B cell (primary cell): ENCODE measurements at regions not wholly inside any gene's neighbourhood (a gene's known extent, or its start where the extent isn't known, plus 50 kb on each side); places are given as distances from the start of the nearest gene placed in this dataset.

Experiments
- ATAC-seq: fragments of 200-7000 bp; cut with Tn5 transposase; one replicate; pipeline ENCODE4 v1.10.0; 2021; ENCODE audit warnings: low read depth, mild to moderate bottlenecking, moderate number of reproducible peaks, moderate library complexity
- CTCF ChIA-PET: fragments of 350-600 bp; sonication (Branson Sonifier 250); formaldehyde crosslinking; loops from one replicate; lab custom pipeline; 2021; ENCODE audit warnings: antibody characterized with exemption, inconsistent platforms; lab: Charles Lee
- POLR2A ChIA-PET: fragments of 350-600 bp; sonication (Branson Sonifier 250); formaldehyde crosslinking; loops from one replicate; lab custom pipeline; 2021; ENCODE audit warnings: antibody characterized with exemption; lab: Charles Lee
- DNase-seq: peaks from one replicate; pipeline ENCODE4 v3.0.0; 2013
- H2AFZ ChIP-seq: 2 replicates; pipeline ENCODE4 v1.6.1; 2012; ENCODE audit warnings: mild to moderate bottlenecking, low read depth, low read length; ENCODE audit not compliant: insufficient read depth, poor library complexity, severe bottlenecking
- H3K27ac ChIP-seq, 2 donors: 1 replicate in 1 of 2; 2 replicates in 1 of 2; pipeline ENCODE4 v1.5.1; 2012 to 2013; ENCODE audit warnings: low read length in 2 of 2, mild to moderate bottlenecking in 2 of 2, moderate library complexity in 1 of 2
- H3K27me3 ChIP-seq, 4 experiments: fragments of 200-600 bp in 1 of 4; sonication (generic) in 1 of 4; replicated peaks in 1 of 4; 1 replicate in 2 of 4; 2 replicates in 2 of 4; pipeline versions ENCODE4 v1.6.1 to v1.7.0; 2013 to 2016; ENCODE audit warnings: low read length in 3 of 4, mild to moderate bottlenecking in 2 of 4, mixed read lengths in 1 of 4, moderate library complexity in 1 of 4; ENCODE audit not compliant: insufficient read depth in 4 of 4, control insufficient read depth in 3 of 4; ENCODE audit errors: control extremely low read depth in 1 of 4
- H3K36me3 ChIP-seq, 2 experiments: replicated peaks in 1 of 2; 1 replicate in 1 of 2; 2 replicates in 1 of 2; pipeline versions ENCODE4 v1.6.1 to v1.7.1; 2013; ENCODE audit warnings: low read length in 1 of 2; ENCODE audit not compliant: insufficient read depth in 2 of 2, control insufficient read depth in 1 of 2; ENCODE audit errors: control extremely low read depth in 1 of 2, extremely low read depth in 1 of 2
- H3K4me1 ChIP-seq, 2 donors: fragments of 200-600 bp in 1 of 2; sonication (generic) in 1 of 2; 1 replicate in 1 of 2; 2 replicates in 1 of 2; pipeline versions ENCODE4 v1.5.1 to v1.6.1; 2013 to 2017; ENCODE audit warnings: low read length in 2 of 2; ENCODE audit not compliant: control insufficient read depth in 2 of 2, insufficient read depth in 2 of 2
- H3K4me2 ChIP-seq: replicated peaks from 2 replicates; pipeline ENCODE3; 2012; ENCODE audit warnings: mild to moderate bottlenecking, low read depth, low read length; ENCODE audit not compliant: poor library complexity, severe bottlenecking
- H3K4me3 ChIP-seq, 5 experiments: fragments of 200-600 bp in 1 of 5; sonication (generic) in 1 of 5; 1 replicate in 3 of 5; 2 replicates in 2 of 5; pipeline versions ENCODE4 v1.5.1 to v1.7.0; 2011 to 2016; ENCODE audit warnings: low read length in 4 of 5, mild to moderate bottlenecking in 4 of 5, low read depth in 2 of 5, control low read depth in 1 of 5, moderate library complexity in 1 of 5; ENCODE audit not compliant: insufficient read depth in 1 of 5; ENCODE audit errors: control extremely low read depth in 1 of 5, extremely low read depth in 1 of 5
- H3K79me2 ChIP-seq: fragments of 200-600 bp; sonication (generic); one replicate; pipeline ENCODE4 v1.6.0; 2016; ENCODE audit warnings: low read length; ENCODE audit not compliant: control insufficient read depth, insufficient read depth
- H3K9ac ChIP-seq: fragments of 200-600 bp; sonication (generic); 2 replicates; pipeline ENCODE4 v1.6.1; 2017; ENCODE audit warnings: mild to moderate bottlenecking, low read length, moderate library complexity
- H3K9me3 ChIP-seq, 3 donors: one replicate each; pipeline versions ENCODE4 v1.6.1 to v1.7.1; 2013; ENCODE audit warnings: low read length in 2 of 3; ENCODE audit not compliant: control insufficient read depth in 2 of 3, insufficient read depth in 1 of 3; ENCODE audit errors: control extremely low read depth in 1 of 3
- H4K20me1 ChIP-seq: 2 replicates; pipeline ENCODE4 v1.6.0; 2012; ENCODE audit warnings: mild to moderate bottlenecking, low read length; ENCODE audit not compliant: insufficient read depth, control insufficient read depth, poor library complexity, severe bottlenecking
- H3K27ac Mint-ChIP-seq: one replicate; pipeline ENCODE4 v1.8.0; 2021; ENCODE audit warnings: mixed read lengths
- H3K27me3 Mint-ChIP-seq: one replicate; pipeline ENCODE4 v1.8.0; 2021; ENCODE audit warnings: mixed read lengths
- H3K4me1 Mint-ChIP-seq: one replicate; pipeline ENCODE4 v1.8.0; 2021; ENCODE audit warnings: mixed read lengths
- H3K4me3 Mint-ChIP-seq: one replicate; pipeline ENCODE4 v1.8.0; 2021; ENCODE audit warnings: mixed read lengths
- H3K9me3 Mint-ChIP-seq: one replicate; pipeline ENCODE4 v1.8.0; 2022; ENCODE audit warnings: mixed read lengths; ENCODE audit not compliant: insufficient read depth
- EZH2 ChIP-seq: IDR thresholded peaks from 2 replicates; pipeline ENCODE4 v1.6.1; 2012; ENCODE audit warnings: borderline replicate concordance, low read depth, mild to moderate bottlenecking, moderate library complexity, low read length; ENCODE audit not compliant: insufficient read depth, poor library complexity, severe bottlenecking
- WGBS: methylation state at CpG from one replicate; pipeline ENCODE4 v1.1.5; 2013; ENCODE audit warnings: missing lambda C conversion rate; ENCODE audit not compliant: insufficient coverage; 5-methylcytosine and 5-hydroxymethylcytosine counted together
- intact Hi-C: fragments of 100-400 bp; cut with micrococcal nuclease; formaldehyde crosslinking; loops from one replicate; pipeline ENCODE4 v1.10.0; 2022
- TF ChIP-seq, protein P1 (sequence below): fragments of 200-600 bp; IDR thresholded peaks from one replicate; pipeline ENCODE4 v1.8.0; 2022; ENCODE audit warnings: antibody characterized with exemption, mild to moderate bottlenecking

DNA sequence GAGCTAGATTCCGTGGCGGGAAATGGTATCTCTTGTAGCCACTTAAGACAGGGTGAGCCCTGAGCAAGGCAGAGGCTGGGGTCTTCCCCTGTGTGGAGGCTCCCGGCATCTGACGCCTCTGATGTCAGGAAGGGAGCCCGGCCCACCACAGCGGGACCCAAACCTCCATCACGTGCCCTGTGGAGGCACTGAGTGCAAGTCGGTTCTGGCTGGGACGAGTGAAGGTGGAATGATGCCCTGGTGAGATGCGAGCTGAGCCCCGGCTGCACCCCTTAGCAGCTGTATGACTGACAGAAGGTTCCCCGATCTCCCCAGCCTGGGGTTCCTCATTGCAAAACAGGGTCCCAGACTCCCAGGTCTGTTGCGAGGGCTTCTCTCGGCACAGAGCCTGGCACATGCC lies 187.4 kb upstream of the TNRC6C start:
- ChIA-PET POLR2A (no interaction called here), CTCF (interaction anchor here (0.6 to 7.2 kb wide), 5 partner anchors 229 to 520 kb away, joined by 4 to 149 read pairs (median 5); no protein-coding TSS in a partner anchor)
- Mint-ChIP-seq H3K27me3 (peaks cover 18% of the 10 kb centered on the region), H3K27ac (no peak overlapping the region), H3K4me3 (no peak overlapping the region), H3K4me1 (peaks cover 13% of the 10 kb centered on the region), H3K9me3 (no peaks in the 10 kb centered on the region)
- peaks cover 0 to 4% (median 2%) of the 10 kb centered on the region in 4 experiments for H3K27me3 ChIP-seq
- no peaks in the 10 kb centered on the region for H3K79me2 ChIP-seq
- no peak overlapping the region for H3K27ac ChIP-seq
- H3K36me3 ChIP-seq: no peaks in the 10 kb centered on the region
- peaks cover 0 to 11% of the 10 kb centered on the region in 2 donors for H3K4me1 ChIP-seq
- WGBS: 93% methylated on average over 14 of the region's 14 CpGs
- intact Hi-C loops: loop anchor here (5.0 kb wide), 2 partner anchors 111 to 186 kb away; partner anchors contain the start of gene TNRC6C
- H2AFZ ChIP-seq: no peak overlapping the region
- DNase-seq: no peak
- no peak overlapping the region for H3K9ac ChIP-seq
- no peak overlapping the region for H3K4me3 ChIP-seq
- peaks cover 0 to 4% (median 0%) of the 10 kb centered on the region in 3 donors for H3K9me3 ChIP-seq
- H3K4me2 ChIP-seq: no peak overlapping the region
- no peaks in the 10 kb centered on the region for H4K20me1 ChIP-seq
- no peak for ATAC-seq
- no peak for TF ChIP-seq EZH2
- TF ChIP-seq, protein P1, sequence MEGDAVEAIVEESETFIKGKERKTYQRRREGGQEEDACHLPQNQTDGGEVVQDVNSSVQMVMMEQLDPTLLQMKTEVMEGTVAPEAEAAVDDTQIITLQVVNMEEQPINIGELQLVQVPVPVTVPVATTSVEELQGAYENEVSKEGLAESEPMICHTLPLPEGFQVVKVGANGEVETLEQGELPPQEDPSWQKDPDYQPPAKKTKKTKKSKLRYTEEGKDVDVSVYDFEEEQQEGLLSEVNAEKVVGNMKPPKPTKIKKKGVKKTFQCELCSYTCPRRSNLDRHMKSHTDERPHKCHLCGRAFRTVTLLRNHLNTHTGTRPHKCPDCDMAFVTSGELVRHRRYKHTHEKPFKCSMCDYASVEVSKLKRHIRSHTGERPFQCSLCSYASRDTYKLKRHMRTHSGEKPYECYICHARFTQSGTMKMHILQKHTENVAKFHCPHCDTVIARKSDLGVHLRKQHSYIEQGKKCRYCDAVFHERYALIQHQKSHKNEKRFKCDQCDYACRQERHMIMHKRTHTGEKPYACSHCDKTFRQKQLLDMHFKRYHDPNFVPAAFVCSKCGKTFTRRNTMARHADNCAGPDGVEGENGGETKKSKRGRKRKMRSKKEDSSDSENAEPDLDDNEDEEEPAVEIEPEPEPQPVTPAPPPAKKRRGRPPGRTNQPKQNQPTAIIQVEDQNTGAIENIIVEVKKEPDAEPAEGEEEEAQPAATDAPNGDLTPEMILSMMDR: no peak

DNA sequence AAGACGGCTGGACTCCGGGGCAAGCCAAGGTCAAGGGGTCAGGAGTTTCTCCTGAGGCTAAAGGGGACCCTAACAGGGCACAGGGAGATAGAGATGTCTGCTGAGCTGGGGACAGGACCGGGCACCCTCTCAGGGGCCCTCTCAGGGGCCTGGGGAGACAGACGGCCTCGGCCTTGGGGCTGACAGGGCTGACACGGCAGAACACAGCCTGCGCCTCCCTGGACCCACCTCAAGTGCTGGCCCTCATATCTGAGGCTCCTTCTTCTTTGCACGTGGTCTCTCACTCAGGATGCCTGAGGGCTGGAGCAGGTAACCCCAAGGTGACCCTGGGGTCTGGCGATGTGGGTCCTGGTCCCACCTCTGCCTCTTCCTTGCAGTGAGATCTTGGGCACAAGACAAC lies 186.9 kb upstream of the TNRC6C start:
- ChIA-PET POLR2A (no interaction called here), CTCF (interaction anchor here (0.7 to 7.2 kb wide), 5 partner anchors 187 to 248 kb away, joined by 3 to 149 read pairs (median 5); partner anchors contain the start of gene TNRC6C)
- Histone ChIP-seq H3K9ac (no peak overlapping the region), H2AFZ (no peak overlapping the region), H3K4me1 (peaks cover 0 to 11% of the 10 kb centered on the region in 2 donors), H3K4me2 (no peak overlapping the region), H3K36me3 (no peaks in the 10 kb centered on the region), H3K4me3 (no peak overlapping the region), H3K27me3 (peaks cover 0 to 4% (median 2%) of the 10 kb centered on the region in 4 experiments), H3K27ac (no peak overlapping the region), H4K20me1 (no peaks in the 10 kb centered on the region), H3K79me2 (no peaks in the 10 kb centered on the region), H3K9me3 (peaks cover 0 to 4% (median 0%) of the 10 kb centered on the region in 3 donors)
- 91% methylated on average over 9 of the region's 9 CpGs for WGBS
- intact Hi-C loops: loop anchor here (5.0 kb wide), 2 partner anchors 111 to 186 kb away; partner anchors contain the start of gene TNRC6C
- H3K27ac Mint-ChIP-seq: no peak overlapping the region
- no peak overlapping the region for H3K4me3 Mint-ChIP-seq
- TF ChIP-seq, protein P1: no peak
- TF ChIP-seq EZH2: no peak
- no peaks in the 10 kb centered on the region for H3K9me3 Mint-ChIP-seq
- no peak for DNase-seq
- peaks cover 16% of the 10 kb centered on the region for H3K27me3 Mint-ChIP-seq
- peaks cover 13% of the 10 kb centered on the region for H3K4me1 Mint-ChIP-seq
- ATAC-seq: no peak
